ENCODE measurements at regions not wholly inside any gene's neighbourhood (a gene's known extent, or its start where the extent isn't known, plus 50 kb on each side); places are given as distances from the start of the nearest gene placed in this dataset.
"Not testable (repeated sequence)": the region's sequence is repeated elsewhere in the genome, so short reads cannot be mapped to it uniquely, and the experiment has no call there.

DNA sequence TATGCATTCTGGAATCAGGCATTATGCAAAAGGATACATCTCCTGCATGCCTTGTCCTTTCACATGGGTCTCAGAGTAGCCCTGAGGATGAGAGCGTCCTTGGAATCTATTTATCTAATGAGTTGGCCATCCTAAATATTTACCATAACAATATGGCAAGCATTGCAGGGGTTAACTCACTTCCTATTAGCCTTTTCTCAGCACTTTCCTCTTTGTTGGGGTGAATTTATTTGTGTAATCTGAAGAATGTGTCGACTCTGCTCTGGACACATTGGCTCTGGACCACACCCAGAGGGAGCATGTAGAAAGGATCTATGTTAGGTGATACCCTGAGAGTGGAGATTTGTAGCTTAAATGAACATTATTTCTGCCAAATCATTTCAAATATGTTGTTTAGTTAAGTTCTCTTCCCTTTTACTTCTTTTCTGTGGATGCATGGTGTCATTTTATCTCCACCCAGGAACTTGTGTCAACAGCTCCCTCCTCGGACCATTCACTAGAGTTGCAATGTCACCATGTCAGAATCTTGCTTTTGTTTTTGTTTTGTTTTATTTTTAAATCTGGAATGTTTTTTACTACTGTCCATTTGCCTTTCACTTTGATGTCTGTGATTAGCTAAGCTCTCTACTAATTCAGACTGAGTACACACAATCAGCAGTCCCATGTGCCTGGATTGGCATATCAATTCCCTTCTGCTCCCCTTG lies 757.0 kb upstream of the MMS22L start:
- DNase-seq = peak; percentile 11

GRCh38 chr6:98041056-98041455 lies 758.0 kb upstream of the MMS22L start:
- DNase-seq = no peak

- DNase-seq = no peak
Observed at GRCh38 chr6:98041921-98042320, 758.9 kb upstream of the MMS22L start.

- DNase-seq = no peak
Observed at GRCh38 chr6:98044151-98044561, 761.1 kb upstream of the MMS22L start.

GRCh38 chr6:98044791-98045470 lies 761.9 kb upstream of the MMS22L start:
- DNase-seq = no peak

DNA sequence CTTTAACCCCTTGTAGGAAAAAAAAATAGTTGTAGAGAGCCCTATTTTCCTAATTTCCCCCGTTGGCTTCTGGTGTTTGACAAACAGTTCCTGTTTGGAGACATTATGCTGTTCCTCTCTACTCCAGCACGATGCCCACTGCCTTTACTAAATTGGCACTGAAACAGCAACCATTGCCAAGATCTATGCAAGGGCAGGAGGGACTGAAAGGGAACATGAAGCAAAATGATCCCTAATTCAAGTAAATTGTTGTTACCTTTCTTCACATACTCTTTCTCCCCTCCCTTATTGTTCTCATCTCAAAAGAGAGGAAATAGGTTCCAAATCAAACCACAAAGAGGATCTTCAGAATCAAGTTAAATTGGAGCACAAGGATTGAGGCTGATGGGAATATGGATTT lies 764.1 kb upstream of the MMS22L start:
- no peak for DNase-seq

DNA sequence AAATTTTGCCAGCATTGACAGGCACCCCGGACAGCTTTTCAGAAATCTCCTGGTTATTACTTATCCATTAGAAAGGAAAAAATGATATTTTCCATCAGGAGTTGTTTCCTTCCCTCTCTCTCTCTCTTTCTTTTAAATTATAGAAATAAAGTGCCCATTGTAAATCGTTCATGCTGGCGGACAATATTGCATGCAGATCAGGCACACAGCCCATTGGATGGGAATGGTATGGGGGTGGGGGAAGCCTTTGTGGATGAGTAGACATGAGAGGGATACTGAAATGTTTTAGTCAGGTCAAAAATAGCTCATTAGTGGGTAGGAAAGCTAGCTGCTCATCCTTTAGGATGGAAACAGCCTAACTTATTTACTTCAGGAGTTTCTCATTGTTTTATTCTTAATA lies 764.9 kb upstream of the MMS22L start:
- DNase-seq = no peak

DNA sequence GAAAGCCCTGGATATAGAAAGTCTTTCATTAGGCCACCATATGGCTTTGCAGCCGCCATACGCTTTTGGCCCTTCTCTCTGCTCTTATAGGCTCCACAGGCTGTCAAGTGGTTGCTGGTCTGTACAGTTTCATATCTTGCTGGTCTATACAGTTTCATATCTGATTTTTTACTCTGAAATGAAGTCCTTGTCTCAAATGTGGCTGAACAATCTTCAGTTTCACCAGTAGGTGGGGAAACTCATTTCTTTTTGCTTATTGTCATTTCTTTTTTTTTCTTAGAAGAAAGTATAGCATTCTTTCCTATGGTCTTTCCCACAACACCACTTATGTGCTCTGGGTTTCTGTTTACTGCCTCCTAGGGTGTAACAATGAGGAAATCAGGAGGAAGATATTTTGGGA lies 771.4 kb upstream of the MMS22L start:
- peak; percentile 9 for DNase-seq

DNA sequence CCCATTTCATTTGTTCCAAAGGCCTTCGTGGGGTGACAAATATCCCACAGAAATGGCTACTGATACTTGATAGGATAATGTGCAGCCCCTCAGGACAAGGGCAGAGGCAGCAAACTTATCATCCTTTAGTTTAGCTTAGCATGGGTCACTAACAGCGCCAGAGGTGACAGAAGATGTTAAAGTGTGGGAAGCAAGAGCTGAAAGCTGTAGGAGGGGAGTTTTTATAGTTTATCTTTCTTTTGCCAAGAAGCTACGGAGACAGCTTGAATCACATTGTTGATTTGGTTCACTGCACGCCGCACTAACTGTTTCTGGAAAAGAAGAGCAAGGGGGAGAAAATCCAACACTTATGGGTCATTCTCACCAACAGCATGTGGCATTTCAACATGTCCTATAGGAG lies 773.9 kb upstream of the MMS22L start:
- no peak for DNase-seq

GRCh38 chr6:98067375-98067774 lies 767.0 kb upstream of the POU3F2 start:
- DNase-seq = no peak

DNA sequence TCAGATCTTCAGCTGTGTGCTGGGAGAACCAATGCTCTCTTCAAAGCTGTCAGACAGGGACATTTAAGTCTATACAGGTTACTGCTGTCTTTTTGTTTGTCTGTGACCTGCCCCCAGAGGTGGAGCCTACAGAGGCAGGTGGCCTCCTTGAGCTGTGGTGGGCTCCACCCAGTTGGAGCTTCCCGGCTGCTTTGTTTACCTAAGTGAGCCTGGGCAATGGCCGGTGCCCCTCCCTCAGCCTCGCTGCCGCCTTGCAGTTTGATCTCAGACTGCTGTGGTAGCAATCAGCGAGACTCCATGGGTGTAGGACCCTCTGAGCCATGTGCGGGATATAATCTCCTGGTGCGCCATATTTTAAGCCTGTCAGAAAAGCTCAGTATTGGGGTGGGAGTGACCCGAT lies 745.8 kb upstream of the POU3F2 start:
- not testable (repeated sequence) for DNase-seq

- DNase-seq = no peak
Observed at GRCh38 chr6:98092331-98092730, 742.0 kb upstream of the POU3F2 start.

DNA sequence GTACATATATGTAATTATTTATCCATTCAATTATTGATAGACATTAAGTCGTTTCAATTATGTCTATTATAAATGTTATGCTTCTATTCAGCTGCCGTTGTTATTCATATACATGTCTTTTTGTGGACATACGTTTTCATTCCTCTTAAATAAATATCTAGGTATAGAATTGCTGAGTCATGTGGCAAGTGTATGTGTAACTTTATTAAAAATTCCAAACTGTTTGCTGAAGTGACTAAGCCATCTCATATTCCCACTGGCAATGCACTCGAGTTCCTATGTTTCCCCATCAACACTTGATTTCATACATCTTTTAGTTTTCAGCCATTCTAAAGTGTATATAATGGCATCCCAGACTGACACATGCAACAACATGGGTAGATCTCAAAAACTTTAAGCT lies 739.7 kb upstream of the POU3F2 start:
- peak; percentile 2 for DNase-seq

GRCh38 chr6:98107801-98108200 lies 726.6 kb upstream of the POU3F2 start:
- DNase-seq = no peak

GRCh38 chr6:98116455-98116854 lies 717.9 kb upstream of the POU3F2 start:
- DNase-seq = no peak

- DNase-seq = no peak
Observed at GRCh38 chr6:98117068-98117467, 717.3 kb upstream of the POU3F2 start.

DNA sequence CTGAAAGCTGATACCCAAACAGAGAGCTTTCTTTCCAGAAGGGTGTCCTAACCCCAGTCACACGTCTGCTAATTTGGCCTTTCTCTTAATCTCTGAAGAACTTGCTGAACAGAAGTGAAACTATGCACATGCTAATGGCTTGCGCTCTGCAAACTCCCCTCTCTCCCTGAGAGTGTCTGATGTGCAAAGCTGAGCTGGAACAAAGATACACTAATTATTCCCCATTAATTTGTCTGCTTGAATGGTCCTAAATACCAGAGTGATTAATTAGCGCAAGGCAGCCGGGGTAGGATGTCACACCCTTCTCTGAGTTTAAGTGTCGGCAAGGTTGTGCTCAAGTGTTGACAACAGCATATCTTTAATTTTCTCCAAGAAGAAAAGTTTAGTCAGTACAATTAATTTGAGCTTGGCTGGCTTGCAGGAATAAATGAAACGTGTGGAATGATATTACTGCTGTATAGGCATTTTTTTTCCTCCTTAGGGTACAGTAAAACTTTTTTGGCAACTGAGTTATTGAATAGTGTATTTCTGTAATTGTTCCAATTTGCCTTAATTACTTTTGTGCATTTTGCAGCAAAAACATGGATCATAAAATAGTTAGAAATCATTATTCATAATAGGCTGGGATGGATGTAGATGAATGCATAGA lies 715.9 kb upstream of the POU3F2 start:
- no peak for DNase-seq

- no peak for DNase-seq
Observed at GRCh38 chr6:98124171-98124570, 710.2 kb upstream of the POU3F2 start.

GRCh38 chr6:98131290-98131990 lies 702.9 kb upstream of the POU3F2 start:
- no peak for DNase-seq

- no peak for DNase-seq
Observed at GRCh38 chr6:98136333-98136732, 698.0 kb upstream of the POU3F2 start.

- DNase-seq = no peak
Observed at GRCh38 chr6:98137391-98137790, 697.0 kb upstream of the POU3F2 start.

DNA sequence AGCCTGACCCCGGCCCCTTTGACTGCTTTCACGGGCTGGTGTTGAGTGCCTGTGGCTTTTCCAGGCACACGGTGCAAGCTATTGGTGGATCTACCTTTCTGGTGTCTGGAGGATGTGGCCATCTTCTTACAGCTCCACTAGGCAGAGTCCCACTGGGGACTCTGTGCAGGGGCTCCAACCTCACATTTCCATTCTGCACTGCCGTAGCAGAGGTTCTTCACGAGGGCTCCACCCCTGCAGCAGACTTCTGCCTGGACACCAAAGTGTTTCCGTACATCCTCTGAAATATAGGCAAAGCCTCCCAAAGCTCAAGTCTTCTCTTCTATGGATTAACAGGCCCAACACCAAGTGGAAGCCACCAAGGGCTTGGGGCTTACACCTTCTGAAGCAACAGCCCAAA lies 691.5 kb upstream of the POU3F2 start:
- DNase-seq = no peak

- no peak for DNase-seq
Observed at GRCh38 chr6:98146656-98147055, 687.7 kb upstream of the POU3F2 start.
